ENCODE measurements at regions not wholly inside any gene's neighbourhood (a gene's known extent, or its start where the extent isn't known, plus 50 kb on each side); places are given as distances from the start of the nearest gene placed in this dataset.
"Not testable (repeated sequence)": the region's sequence is repeated elsewhere in the genome, so short reads cannot be mapped to it uniquely, and the experiment has no call there.

DNA sequence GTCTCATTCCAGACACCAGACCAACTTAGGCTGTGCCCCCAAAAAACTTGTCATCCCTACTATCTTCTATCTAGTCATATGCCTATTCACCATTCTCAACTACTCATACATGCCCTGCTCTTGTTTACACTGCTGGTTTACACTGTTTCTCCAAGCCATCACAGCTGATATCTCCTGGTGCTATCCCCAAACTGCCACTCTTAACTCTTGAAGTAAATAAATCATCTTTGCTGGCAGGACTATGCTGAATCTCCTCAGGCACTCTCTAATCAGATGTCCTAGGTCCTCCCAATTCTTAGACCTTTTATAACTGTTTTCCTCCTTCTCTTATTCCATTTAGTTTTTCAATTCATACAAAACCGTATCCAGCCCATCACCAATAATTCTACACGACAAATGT is 81.9 kb downstream of the EBNA1BP2 start:
- H3K4me3 ChIP-seq; ATAC-seq; intact Hi-C loops (cut with DNase I); DNase-seq; H3K27ac ChIP-seq; H3K4me1 ChIP-seq; H3K36me3 ChIP-seq (replicated peaks in 1 of 2; ENCODE audit: insufficient read depth in 1 of 2, low read depth in 2 of 2); H3K9me3 ChIP-seq; H3K27me3 ChIP-seq: not testable (repeated sequence)
- 55 to 67% methylated on average over 2 of the region's 2 CpGs for WGBS, 2 donors

DNA sequence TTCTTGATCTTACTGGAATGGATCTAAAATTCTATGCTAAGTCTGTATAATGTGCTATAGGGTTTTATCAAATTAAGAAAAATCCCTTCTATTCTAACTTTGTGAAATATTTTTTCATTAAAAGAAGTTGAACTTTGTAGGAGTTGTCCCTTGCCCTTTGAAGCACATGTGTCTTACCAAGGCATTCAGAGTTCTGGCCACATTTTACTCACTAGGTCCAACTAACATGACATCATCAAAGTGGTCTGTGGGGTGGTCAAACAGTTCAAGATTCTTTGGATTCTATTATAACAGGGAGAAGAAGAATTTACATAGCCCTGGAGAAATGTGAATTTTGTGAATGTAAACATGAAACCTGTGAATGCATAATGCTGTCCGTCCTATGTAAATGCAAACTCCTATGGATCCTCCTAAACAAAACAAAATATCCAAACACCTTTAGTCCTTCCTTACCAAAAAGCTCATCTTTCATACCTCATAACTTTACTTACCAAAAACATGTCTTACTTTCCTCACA is 88.7 kb downstream of the EBNA1BP2 start:
- intact Hi-C loops (cut with DNase I), result no loop called here
- Histone ChIP-seq H3K36me3 (replicated peaks in 1 of 2; ENCODE audit: insufficient read depth in 1 of 2, low read depth in 2 of 2) (no peaks in the 10 kb centered on the region), H3K9me3 (no peaks in the 10 kb centered on the region), H3K4me1 (no peaks in the 10 kb centered on the region), H3K4me3 (no peak overlapping the region), H3K27me3 (no peaks in the 10 kb centered on the region), H3K27ac (no peak overlapping the region)
- 87 to 92% methylated on average over 1 of the region's 1 CpG for WGBS, 2 donors
- ATAC-seq (no peak), DNase-seq (no peak)
- no peak for TF ChIP-seq POLR2A (IDR thresholded peaks at IDR 0.05)
- TF ChIP-seq, protein P1, sequence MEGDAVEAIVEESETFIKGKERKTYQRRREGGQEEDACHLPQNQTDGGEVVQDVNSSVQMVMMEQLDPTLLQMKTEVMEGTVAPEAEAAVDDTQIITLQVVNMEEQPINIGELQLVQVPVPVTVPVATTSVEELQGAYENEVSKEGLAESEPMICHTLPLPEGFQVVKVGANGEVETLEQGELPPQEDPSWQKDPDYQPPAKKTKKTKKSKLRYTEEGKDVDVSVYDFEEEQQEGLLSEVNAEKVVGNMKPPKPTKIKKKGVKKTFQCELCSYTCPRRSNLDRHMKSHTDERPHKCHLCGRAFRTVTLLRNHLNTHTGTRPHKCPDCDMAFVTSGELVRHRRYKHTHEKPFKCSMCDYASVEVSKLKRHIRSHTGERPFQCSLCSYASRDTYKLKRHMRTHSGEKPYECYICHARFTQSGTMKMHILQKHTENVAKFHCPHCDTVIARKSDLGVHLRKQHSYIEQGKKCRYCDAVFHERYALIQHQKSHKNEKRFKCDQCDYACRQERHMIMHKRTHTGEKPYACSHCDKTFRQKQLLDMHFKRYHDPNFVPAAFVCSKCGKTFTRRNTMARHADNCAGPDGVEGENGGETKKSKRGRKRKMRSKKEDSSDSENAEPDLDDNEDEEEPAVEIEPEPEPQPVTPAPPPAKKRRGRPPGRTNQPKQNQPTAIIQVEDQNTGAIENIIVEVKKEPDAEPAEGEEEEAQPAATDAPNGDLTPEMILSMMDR (IDR thresholded peaks at IDR 0.05), result no peak

DNA sequence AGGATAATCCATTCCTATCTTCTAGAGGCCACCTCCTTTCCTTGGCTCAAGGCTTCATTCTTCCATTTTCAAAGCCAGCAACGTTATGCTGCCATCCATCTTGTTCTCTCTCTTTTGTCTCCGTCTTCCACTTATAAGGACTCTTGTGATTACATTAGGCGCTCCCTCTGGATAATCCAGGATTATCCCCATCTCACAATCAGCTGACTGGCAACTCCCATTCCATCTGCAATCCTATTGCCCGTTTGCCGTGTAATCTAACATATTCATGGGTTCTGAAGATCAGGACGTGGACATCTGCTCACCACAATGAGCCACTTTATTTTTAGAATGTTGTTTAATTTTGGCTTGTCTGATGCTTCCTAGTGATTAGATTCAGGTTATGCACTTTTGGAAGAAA is 89.3 kb downstream of the EBNA1BP2 start:
- intact Hi-C loops (cut with DNase I), result no loop called here
- H3K9me3 ChIP-seq, result no peaks in the 10 kb centered on the region
- ATAC-seq (no peak), DNase-seq (no peak)
- H3K4me1 ChIP-seq, result no peaks in the 10 kb centered on the region
- TF ChIP-seq, protein P1 (IDR thresholded peaks at IDR 0.05), result no peak
- no peak for TF ChIP-seq POLR2A (IDR thresholded peaks at IDR 0.05)
- no peak overlapping the region for H3K27ac ChIP-seq
- no peaks in the 10 kb centered on the region for H3K27me3 ChIP-seq
- no peaks in the 10 kb centered on the region for H3K36me3 ChIP-seq (replicated peaks in 1 of 2; ENCODE audit: insufficient read depth in 1 of 2, low read depth in 2 of 2)
- no peak overlapping the region for H3K4me3 ChIP-seq
- 75 to 89% methylated on average over 6 of the region's 6 CpGs for WGBS, 2 donors

DNA sequence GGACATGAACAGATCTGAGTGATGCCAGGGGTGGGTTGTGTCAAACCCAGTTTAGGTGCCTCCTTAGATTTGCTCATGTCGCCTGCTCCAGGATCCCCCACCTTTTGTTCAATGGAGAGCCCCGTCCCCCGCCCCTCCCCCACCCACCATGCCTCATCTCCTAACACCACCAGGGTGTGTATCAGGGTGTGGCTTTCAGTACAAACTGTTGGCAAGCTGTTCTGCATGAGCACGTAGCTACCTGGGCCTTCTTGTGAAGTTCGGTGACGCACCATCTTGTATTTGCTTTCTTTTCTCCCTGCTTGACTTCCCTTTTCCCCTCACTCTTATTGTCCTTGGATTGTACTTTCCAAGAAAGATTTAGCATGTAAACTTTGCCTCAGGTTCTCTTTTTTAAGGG is 94.8 kb downstream of the EBNA1BP2 start:
- ATAC-seq, result no peak
- Histone ChIP-seq H3K27ac (no peak overlapping the region), H3K4me3 (no peak overlapping the region), H3K27me3 (no peaks in the 10 kb centered on the region), H3K4me1 (peaks cover 7% of the 10 kb centered on the region), H3K36me3 (replicated peaks in 1 of 2; ENCODE audit: insufficient read depth in 1 of 2, low read depth in 2 of 2) (no peaks in the 10 kb centered on the region), H3K9me3 (no peaks in the 10 kb centered on the region)
- intact Hi-C loops (cut with DNase I), result no loop called here
- WGBS, 2 donors, result 86 to 87% methylated on average over 6 of the region's 6 CpGs
- TF ChIP-seq, protein P1 (IDR thresholded peaks at IDR 0.05), result no peak
- no peak for TF ChIP-seq POLR2A (IDR thresholded peaks at IDR 0.05)
- no peak for DNase-seq

DNA sequence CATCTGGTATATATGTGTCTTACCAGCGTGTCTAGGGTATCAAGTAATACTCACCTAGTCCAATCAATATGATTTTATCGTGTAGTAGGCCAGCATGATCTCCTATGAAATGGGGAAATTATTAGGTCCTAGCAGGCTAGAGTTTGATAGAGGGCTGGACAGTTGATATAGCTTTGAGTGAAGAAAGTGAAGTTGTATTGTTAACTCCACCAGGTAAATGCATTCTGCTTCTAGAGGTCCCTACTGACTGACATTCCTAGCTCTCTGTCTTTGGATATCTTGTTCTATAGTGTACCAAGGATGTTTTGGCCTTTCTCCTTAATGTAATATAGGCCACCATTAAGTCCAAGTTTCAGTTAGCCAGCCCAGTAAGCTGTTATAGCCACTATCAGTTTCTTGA is 97.4 kb downstream of the EBNA1BP2 start:
- ATAC-seq, result no peak
- H3K27ac ChIP-seq, result no peak overlapping the region
- no peaks in the 10 kb centered on the region for H3K27me3 ChIP-seq
- H3K4me1 ChIP-seq, result peaks cover 7% of the 10 kb centered on the region
- H3K36me3 ChIP-seq (replicated peaks in 1 of 2; ENCODE audit: insufficient read depth in 1 of 2, low read depth in 2 of 2), result no peaks in the 10 kb centered on the region
- WGBS, 2 donors, result 70 to 74% methylated on average over 2 of the region's 2 CpGs
- TF ChIP-seq, protein P1 (IDR thresholded peaks at IDR 0.05), result no peak
- intact Hi-C loops (cut with DNase I), result loop anchor here (5.0 kb wide), 1 partner anchor 162 kb away; no protein-coding TSS in a partner anchor
- no peak for DNase-seq
- H3K4me3 ChIP-seq, result no peak overlapping the region
- no peaks in the 10 kb centered on the region for H3K9me3 ChIP-seq

Measured in body of pancreas (tissue), 4 donors.